Naive thymus-derived CD4-positive, alpha-beta T cell (primary cell): ENCODE measurements at regions not wholly inside any gene's neighbourhood (a gene's known extent, or its start where the extent isn't known, plus 50 kb on each side); places are given as distances from the start of the nearest gene placed in this dataset.
"Not testable (repeated sequence)": the region's sequence is repeated elsewhere in the genome, so short reads cannot be mapped to it uniquely, and the experiment has no call there.

Experiments used
- ATAC-seq: fragments of 150-1000 bp; cut with Tn5 transposase; 2 replicates; pipeline ENCODE4 v1.10.0; 2021; ENCODE audit warnings: mild to moderate bottlenecking, moderate library complexity
- CTCF ChIA-PET: fragments of 350-600 bp; sonication (Branson Sonifier 250); formaldehyde crosslinking; loops from one replicate; lab custom pipeline; 2021; ENCODE audit warnings: antibody characterized with exemption; lab: Charles Lee
- POLR2A ChIA-PET: fragments of 350-600 bp; sonication (Branson Sonifier 250); formaldehyde crosslinking; loops from one replicate; lab custom pipeline; 2021; ENCODE audit warnings: antibody characterized with exemption, inconsistent platforms; lab: Charles Lee
- DNase-seq, 9 donors: peaks; one replicate each; pipeline versions ENCODE4 v3.0.0 to v3.0.0-alpha.2; 2020 to 2022; ENCODE audit warnings: mixed read lengths in 1 of 9
- H3K27ac ChIP-seq: one replicate; pipeline ENCODE4 v1.7.0; 2013; ENCODE audit warnings: mild to moderate bottlenecking, low read depth, low read length, moderate library complexity
- H3K27me3 ChIP-seq, 2 donors: one replicate each; pipeline ENCODE4 v1.7.0; 2013; ENCODE audit warnings: low read length in 2 of 2, mild to moderate bottlenecking in 2 of 2, moderate library complexity in 2 of 2; ENCODE audit not compliant: control insufficient read depth in 2 of 2, insufficient read depth in 2 of 2
- H3K36me3 ChIP-seq, 3 experiments: 1 replicate in 2 of 3; 2 replicates in 1 of 3; pipeline ENCODE4 v1.7.0; 2013; ENCODE audit warnings: low read length in 3 of 3, mild to moderate bottlenecking in 3 of 3, moderate library complexity in 1 of 3; ENCODE audit not compliant: insufficient read depth in 3 of 3, control insufficient read depth in 2 of 3
- H3K4me1 ChIP-seq, 2 donors: one replicate each; pipeline ENCODE4 v1.7.0; 2013; ENCODE audit warnings: low read length in 2 of 2, mild to moderate bottlenecking in 2 of 2, moderate library complexity in 1 of 2; ENCODE audit not compliant: control insufficient read depth in 2 of 2, insufficient read depth in 2 of 2
- H3K4me3 ChIP-seq: 2 replicates; pipeline ENCODE4 v1.7.0; 2013; ENCODE audit warnings: mild to moderate bottlenecking, low read length
- H3K9me3 ChIP-seq, 3 experiments: 1 replicate in 2 of 3; 2 replicates in 1 of 3; pipeline ENCODE4 v1.7.0; 2013; ENCODE audit warnings: low read length in 3 of 3; ENCODE audit not compliant: control insufficient read depth in 2 of 3
- H3K27ac Mint-ChIP-seq, 9 donors: one replicate each; pipeline ENCODE4 v1.8.0; 2020 to 2022; ENCODE audit warnings: mixed read lengths in 9 of 9, mild to moderate bottlenecking in 8 of 9, moderate library complexity in 5 of 9, inconsistent platforms in 2 of 9
- H3K27me3 Mint-ChIP-seq, 5 donors: one replicate each; pipeline ENCODE4 v1.8.0; 2021 to 2022; ENCODE audit warnings: mixed read lengths in 5 of 5, mild to moderate bottlenecking in 1 of 5
- H3K36me3 Mint-ChIP-seq, 5 donors: one replicate each; pipeline ENCODE4 v1.8.0; 2020 to 2022; ENCODE audit warnings: mixed read lengths in 5 of 5, mild to moderate bottlenecking in 3 of 5, inconsistent platforms in 1 of 5
- H3K4me1 Mint-ChIP-seq, 7 donors: one replicate each; pipeline ENCODE4 v1.8.0; 2020 to 2022; ENCODE audit warnings: mixed read lengths in 7 of 7, mild to moderate bottlenecking in 3 of 7, inconsistent platforms in 1 of 7
- H3K4me3 Mint-ChIP-seq, 10 donors: one replicate each; pipeline ENCODE4 v1.8.0; 2020 to 2022; ENCODE audit warnings: mild to moderate bottlenecking in 10 of 10, mixed read lengths in 10 of 10, moderate library complexity in 6 of 10, inconsistent platforms in 2 of 10
- H3K9me3 Mint-ChIP-seq, 11 donors: one replicate each; pipeline ENCODE4 v1.8.0; 2020 to 2022; ENCODE audit warnings: mixed read lengths in 11 of 11, mild to moderate bottlenecking in 4 of 11, inconsistent platforms in 1 of 11, moderate library complexity in 1 of 11
- intact Hi-C, 2 donors: fragments of 100-400 bp; cut with micrococcal nuclease; formaldehyde crosslinking; loops; one replicate each; pipeline ENCODE4 v1.15.1; 2023

DNA sequence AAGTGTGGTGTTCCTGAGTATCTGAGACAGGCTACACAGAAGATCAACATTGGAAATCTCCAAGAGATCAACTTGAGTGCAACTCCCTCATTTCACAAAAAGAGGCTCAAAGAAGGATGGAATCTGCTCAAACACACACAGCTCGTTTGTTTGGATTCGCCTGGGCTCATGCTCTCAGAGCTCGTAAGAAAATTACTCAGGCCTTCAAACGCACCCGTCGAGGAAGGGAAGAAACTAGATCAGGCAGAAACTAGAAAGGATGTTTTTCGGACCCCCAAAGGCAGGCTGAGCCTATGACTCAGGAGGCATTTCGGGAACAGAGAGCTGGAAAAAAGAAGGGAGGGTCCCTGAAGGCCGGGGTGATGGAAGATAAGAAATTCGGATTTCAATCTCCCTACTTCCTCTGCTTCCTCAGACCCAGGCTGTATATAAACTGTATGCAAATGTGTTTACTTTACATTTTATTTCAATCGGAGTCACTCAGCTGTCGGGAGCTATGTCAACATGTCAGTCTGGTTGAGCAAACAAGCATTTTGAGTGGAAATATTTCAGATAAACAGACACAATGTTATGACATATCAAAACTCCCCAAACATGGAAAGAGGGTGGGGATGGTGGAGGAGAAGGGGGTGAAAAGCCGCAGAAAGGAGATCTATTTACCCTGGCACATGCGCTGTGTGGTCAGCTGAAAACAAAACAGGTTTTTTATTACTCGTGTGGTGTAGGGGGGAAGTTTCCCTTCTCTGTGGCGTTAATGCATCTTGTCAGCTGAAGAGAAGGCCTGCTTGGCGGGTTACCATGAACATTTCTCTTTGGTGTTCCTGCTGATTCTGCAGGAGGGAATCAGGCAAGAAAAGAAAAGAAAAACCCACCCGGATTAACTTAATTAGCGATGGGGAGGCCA lies 129.1 kb upstream of the TBX3 start:
- peak overlapping the region in 1 of 10 donors; percentile 8 for H3K4me3 Mint-ChIP-seq

DNA sequence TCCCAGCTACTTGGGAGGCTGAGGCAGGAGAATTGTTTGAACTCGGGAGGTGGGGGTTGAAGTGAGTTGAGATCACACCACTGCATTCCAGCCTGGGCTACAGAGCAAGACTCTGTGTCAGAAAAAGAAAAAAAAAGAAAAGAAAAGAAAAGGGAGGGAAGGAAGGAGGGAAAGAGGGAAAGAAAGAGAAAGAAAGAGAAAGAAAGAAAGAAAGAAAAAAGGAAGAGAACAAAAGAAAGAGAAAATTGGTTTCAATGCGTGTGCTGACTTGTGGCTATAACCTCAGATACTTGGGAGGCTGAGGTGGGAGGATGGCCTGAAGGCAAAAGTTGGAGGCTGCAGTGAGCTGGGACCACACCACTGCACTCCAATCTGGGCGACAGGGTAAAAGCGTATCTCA lies 128.4 kb upstream of the TBX3 start:
- H3K9me3 Mint-ChIP-seq: peaks cover 3 to 17% (median 8%) of the 10 kb centered on the region in 11 donors
- H3K27me3 ChIP-seq: no peaks in the 10 kb centered on the region
- peaks cover 0 to 8% (median 0%) of the 10 kb centered on the region in 7 donors for H3K4me1 Mint-ChIP-seq
- H3K4me3 Mint-ChIP-seq: no peak overlapping the region
- H3K27me3 Mint-ChIP-seq: peaks cover 8 to 45% (median 18%) of the 10 kb centered on the region in 5 donors
- CTCF ChIA-PET: no interaction called here
- ATAC-seq: no peak
- no peak overlapping the region for H3K4me3 ChIP-seq
- no peaks in the 10 kb centered on the region for H3K36me3 ChIP-seq
- no peak overlapping the region for H3K27ac ChIP-seq
- no peak for DNase-seq
- no peaks in the 10 kb centered on the region for H3K9me3 ChIP-seq
- POLR2A ChIA-PET: no interaction called here
- peaks cover 0 to 3% (median 0%) of the 10 kb centered on the region in 5 donors for H3K36me3 Mint-ChIP-seq
- intact Hi-C loops: no loop called here
- no peaks in the 10 kb centered on the region for H3K4me1 ChIP-seq
- H3K27ac Mint-ChIP-seq: no peak overlapping the region

More for the DNA sequence above, 129.1 kb upstream of the TBX3 start:
- Mint-ChIP-seq H3K27ac (no peak overlapping the region), H3K4me1 (peaks cover 0 to 8% (median 0%) of the 10 kb centered on the region in 7 donors), H3K36me3 (no peaks in the 10 kb centered on the region), H3K27me3 (peaks cover 8 to 40% (median 18%) of the 10 kb centered on the region in 5 donors), H3K9me3 (peaks cover 3 to 11% (median 7%) of the 10 kb centered on the region in 11 donors)
- Histone ChIP-seq H3K36me3 (no peaks in the 10 kb centered on the region), H3K4me3 (no peak overlapping the region), H3K9me3 (no peaks in the 10 kb centered on the region), H3K4me1 (no peaks in the 10 kb centered on the region), H3K27me3 (no peaks in the 10 kb centered on the region), H3K27ac (no peak overlapping the region)
- intact Hi-C loops: no loop called here
- DNase-seq (no peak), ATAC-seq (no peak)
- CTCF ChIA-PET: no interaction called here
- POLR2A ChIA-PET: no interaction called here

DNA sequence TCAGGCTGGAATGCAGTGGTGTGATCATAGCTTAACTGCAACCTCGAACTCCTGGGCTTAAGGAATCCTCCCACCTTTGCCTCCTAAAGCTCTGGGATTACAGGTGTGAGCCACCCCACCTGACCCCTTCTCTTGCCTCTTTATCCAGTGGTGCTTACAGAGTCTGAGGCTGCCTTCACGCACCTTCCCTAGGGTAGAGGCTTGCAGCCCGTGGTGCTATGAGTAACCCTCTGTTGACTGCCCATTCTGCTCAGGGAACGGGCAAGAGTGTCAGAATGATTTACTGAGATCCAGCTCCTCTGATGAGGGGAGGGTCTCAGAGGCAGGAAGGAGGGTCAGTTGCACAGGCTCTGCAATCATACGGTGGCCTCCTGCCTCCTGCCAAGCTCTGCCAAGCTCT lies 125.1 kb upstream of the TBX3 start:
- H3K27ac ChIP-seq: no peak overlapping the region
- H3K4me3 ChIP-seq: no peak overlapping the region
- H3K27me3 ChIP-seq: no peaks in the 10 kb centered on the region
- no peaks in the 10 kb centered on the region for H3K36me3 ChIP-seq
- no peaks in the 10 kb centered on the region for H3K9me3 ChIP-seq
- H3K4me1 ChIP-seq: no peaks in the 10 kb centered on the region
- peaks cover 7 to 22% (median 8%) of the 10 kb centered on the region in 5 donors for H3K27me3 Mint-ChIP-seq
- H3K9me3 Mint-ChIP-seq: peaks cover 5 to 28% (median 8%) of the 10 kb centered on the region in 11 donors
- DNase-seq (no peak), ATAC-seq (no peak)
- no peak overlapping the region for H3K27ac Mint-ChIP-seq
- ChIA-PET POLR2A (no interaction called here), CTCF (no interaction called here)
- no peak overlapping the region for H3K4me3 Mint-ChIP-seq
- intact Hi-C loops: no loop called here
- H3K36me3 Mint-ChIP-seq: peaks cover 0 to 3% (median 0%) of the 10 kb centered on the region in 5 donors
- peaks cover 0 to 8% (median 0%) of the 10 kb centered on the region in 7 donors for H3K4me1 Mint-ChIP-seq

DNA sequence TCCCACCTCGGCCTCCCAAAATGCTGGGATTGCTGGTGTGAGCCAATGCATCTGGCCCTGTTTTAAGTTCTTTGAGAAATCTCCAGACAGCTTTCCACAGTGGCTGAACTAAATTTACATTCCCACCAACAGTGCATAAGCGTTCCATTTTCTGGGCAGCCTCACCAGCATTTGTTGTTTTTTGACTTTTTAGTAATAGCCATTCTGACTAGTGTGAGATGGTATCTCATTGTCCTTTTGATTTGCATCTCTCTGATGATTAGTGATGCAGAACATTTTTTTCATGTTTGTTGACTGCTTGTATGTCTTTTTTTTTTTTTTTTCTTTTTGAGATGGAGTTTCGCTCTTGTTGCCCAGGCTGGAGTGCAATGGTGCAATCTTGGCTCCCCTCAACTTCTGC lies 117.4 kb upstream of the TBX3 start:
- CTCF ChIA-PET, H3K4me3 Mint-ChIP-seq, H3K36me3 Mint-ChIP-seq, H3K4me1 Mint-ChIP-seq, ATAC-seq, H3K9me3 ChIP-seq, POLR2A ChIA-PET, H3K4me1 ChIP-seq, H3K27ac ChIP-seq, H3K4me3 ChIP-seq, H3K27me3 ChIP-seq, intact Hi-C loops, H3K27ac Mint-ChIP-seq, H3K27me3 Mint-ChIP-seq, DNase-seq, H3K36me3 ChIP-seq: not testable (repeated sequence)
- H3K9me3 Mint-ChIP-seq: peaks cover 0 to 18% (median 5%) of the 10 kb centered on the region in 11 donors

DNA sequence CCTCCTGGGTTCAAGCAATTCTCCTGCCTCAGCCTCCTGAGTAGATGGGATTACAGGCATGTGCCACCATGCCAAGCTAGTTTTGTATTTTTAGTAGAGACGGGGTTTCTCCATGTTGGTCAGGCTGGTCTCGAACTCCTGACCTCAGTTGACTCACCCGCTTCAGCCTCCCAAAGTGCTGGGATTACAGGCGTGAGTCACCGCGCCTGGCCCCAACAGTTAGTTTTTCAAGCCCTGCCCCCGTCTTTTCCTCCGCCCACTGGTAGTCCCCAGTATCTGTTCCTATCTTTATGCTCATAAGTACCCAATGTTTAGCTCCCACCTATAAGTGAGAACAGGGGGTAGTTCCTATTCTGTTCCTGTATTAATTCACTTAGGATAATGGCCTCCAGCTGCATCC lies 116.6 kb upstream of the TBX3 start:
- DNase-seq, H3K27me3 ChIP-seq, H3K36me3 Mint-ChIP-seq, H3K36me3 ChIP-seq, H3K27ac ChIP-seq, H3K27ac Mint-ChIP-seq, H3K4me3 Mint-ChIP-seq, POLR2A ChIA-PET, intact Hi-C loops, H3K27me3 Mint-ChIP-seq, H3K9me3 ChIP-seq, ATAC-seq, H3K4me3 ChIP-seq, H3K4me1 Mint-ChIP-seq, CTCF ChIA-PET, H3K4me1 ChIP-seq: not testable (repeated sequence)
- peaks cover 0 to 14% (median 5%) of the 10 kb centered on the region in 11 donors for H3K9me3 Mint-ChIP-seq

DNA sequence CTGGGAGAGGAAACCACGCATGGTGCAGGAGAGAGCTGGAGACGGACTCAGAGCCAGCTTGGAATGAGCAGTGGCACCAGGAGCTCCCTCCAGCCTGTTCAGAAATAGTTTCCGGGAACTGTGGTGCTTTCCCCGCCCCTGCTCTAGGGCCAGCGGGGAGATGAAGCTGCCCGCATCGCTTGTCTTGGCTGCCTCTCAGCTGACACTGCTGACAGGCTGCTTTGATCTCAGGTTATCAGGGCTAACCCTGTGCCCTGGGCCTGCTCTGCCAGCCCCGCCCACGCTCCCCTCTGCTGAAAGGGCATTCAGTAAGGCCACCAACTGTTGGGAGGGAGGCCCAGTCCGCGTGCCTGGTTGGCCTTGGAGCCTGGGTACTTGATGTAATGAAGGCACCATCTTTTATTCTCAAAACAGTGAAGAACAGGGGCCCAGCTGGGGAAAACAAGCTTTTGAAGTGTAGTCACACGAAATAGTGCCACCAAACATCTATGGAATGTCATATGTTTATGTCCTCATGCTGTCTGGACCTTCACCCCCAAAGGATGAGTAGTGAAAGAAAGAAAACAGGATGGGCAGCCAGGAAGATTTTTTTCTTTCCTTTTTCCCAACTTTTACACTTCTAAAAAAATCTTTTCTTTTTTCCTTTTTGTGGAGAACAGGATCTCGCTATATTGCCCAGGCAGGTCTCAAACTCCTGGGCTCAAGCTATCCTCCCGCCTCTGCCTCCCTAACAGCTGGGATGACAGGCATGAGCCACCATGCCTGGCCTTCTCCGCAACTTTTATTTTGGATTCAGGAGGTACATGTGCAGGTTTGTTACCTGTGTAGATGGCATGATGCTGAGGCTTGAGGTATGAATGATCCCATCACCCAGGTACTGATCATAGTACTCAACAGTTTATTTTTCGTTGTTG lies 115.9 kb upstream of the TBX3 start:
- Histone ChIP-seq H3K4me3 (no peak overlapping the region), H3K4me1 (no peaks in the 10 kb centered on the region), H3K27me3 (no peaks in the 10 kb centered on the region), H3K27ac (no peak overlapping the region), H3K9me3 (no peaks in the 10 kb centered on the region), H3K36me3 (no peaks in the 10 kb centered on the region)
- POLR2A ChIA-PET: no interaction called here
- H3K27me3 Mint-ChIP-seq: peaks cover 0 to 5% (median 0%) of the 10 kb centered on the region in 5 donors
- ATAC-seq: no peak
- no peak overlapping the region for H3K4me3 Mint-ChIP-seq
- no peak overlapping the region for H3K27ac Mint-ChIP-seq
- H3K36me3 Mint-ChIP-seq: no peaks in the 10 kb centered on the region
- intact Hi-C loops: no loop called here
- DNase-seq: no peak
- CTCF ChIA-PET: no interaction called here
- H3K4me1 Mint-ChIP-seq: no peaks in the 10 kb centered on the region
- H3K9me3 Mint-ChIP-seq: peaks cover 0 to 7% (median 2%) of the 10 kb centered on the region in 11 donors
